ENCODE measurements at regions not wholly inside any gene's neighbourhood (a gene's known extent, or its start where the extent isn't known, plus 50 kb on each side); places are given as distances from the start of the nearest gene placed in this dataset.

DNA sequence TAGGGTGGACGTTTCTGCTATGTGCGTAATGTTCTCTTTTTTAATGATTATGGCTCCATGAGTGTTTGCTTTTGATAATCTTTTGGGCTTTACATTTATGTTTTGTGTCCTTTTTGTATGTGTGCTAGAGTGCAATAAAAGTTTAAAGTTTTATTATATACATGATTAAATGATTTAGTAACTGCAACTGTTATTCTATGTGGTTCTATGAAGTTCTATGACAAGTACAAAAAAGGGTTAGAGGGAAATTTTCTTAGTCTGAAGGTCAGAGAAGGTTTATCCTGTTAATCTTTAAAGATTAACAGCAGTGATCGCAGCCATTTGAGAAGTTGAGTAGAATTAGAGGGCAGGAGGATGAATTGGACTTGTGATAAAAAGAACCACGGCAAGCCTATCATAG is 386.4 kb upstream of the CHRM3 start (continued):
- TF ChIP-seq, protein P1, sequence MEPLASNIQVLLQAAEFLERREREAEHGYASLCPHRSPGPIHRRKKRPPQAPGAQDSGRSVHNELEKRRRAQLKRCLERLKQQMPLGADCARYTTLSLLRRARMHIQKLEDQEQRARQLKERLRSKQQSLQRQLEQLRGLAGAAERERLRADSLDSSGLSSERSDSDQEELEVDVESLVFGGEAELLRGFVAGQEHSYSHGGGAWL (CRISPR knock-in tag; IDR thresholded peaks at IDR 0.05): no peak
- TF ChIP-seq ZNF326 (CRISPR knock-in tag; IDR thresholded peaks at IDR 0.05; ENCODE audit: borderline replicate concordance) (no peak), CEBPG (CRISPR knock-in tag; IDR thresholded peaks at IDR 0.05) (no peak), TBL1XR1 (IDR thresholded peaks at IDR 0.05; ENCODE audit: borderline replicate concordance, low read length, partially characterized antibody) (no peak)

DNA sequence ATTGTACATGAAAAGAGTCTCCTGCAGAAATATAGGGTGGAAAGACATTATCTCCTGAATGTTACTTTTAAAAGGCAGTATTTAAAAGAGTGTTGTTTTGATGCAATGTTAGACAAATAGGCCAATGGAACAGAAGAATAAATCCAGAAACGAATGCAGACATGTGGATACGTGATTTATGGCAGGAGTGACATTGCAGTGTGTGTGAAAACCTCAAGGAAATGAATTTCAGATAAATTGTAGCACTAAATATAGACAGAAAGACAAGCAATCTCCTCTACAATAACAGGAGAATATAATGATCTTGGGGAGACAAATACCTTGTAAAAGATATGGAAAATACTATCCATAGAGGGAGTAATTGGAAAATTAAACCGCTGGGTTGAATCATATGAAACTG is 387.8 kb upstream of the CHRM3 start:
- ATAC-seq (no peak), DNase-seq (ENCODE audit: low spot score) (no peak), FAIRE-seq (no peak)
- Histone ChIP-seq H3K4me1 (ENCODE audit: insufficient read depth, low read length) (no peaks in the 10 kb centered on the region), H3K27me3 (ENCODE audit: control insufficient read depth in 1 of 2, insufficient read depth in 2 of 2, low read length in 2 of 2) (no peaks in the 10 kb centered on the region), H3K36me3 (replicated peaks in 1 of 2; ENCODE audit: control insufficient read depth in 1 of 2, insufficient read depth in 2 of 2, low read length in 2 of 2) (no peaks in the 10 kb centered on the region), H3K27ac (ENCODE audit: extremely low read length, insufficient read depth, low read length) (no peak overlapping the region), H3K4me2 (ENCODE audit: low read depth, low read length) (no peak overlapping the region), H3K9me3 (ENCODE audit: low read length) (peaks cover 84% of the 10 kb centered on the region), H3K9ac (ENCODE audit: insufficient read depth, low read depth, low read length) (no peak overlapping the region), H3K4me3 (replicated peaks in 1 of 3; ENCODE audit: insufficient read depth in 1 of 3, low read depth in 2 of 3, low read length in 3 of 3) (no peak overlapping the region), H2AFZ (ENCODE audit: low read length) (no peak overlapping the region), H4K20me1 (ENCODE audit: insufficient read depth, low read length) (no peaks in the 10 kb centered on the region), H3K79me2 (ENCODE audit: insufficient read depth, low read length) (no peaks in the 10 kb centered on the region)
- WGBS (ENCODE audit: low lambda C conversion rate): 8% methylated on average over 3 of the region's 3 CpGs
- POLR2A ChIA-PET: no interaction called here
- CTCF ChIA-PET (ENCODE audit: low intra/inter-chr PET ratio, low total read pairs): no interaction called here
- BruUV-seq (replicated peaks): no TSS peak
- in situ Hi-C loops (cut with HindIII; ENCODE audit: extremely low pct_ligation_motif_present, low pct_unique_long_range_greater_than_20kb) (no loop called here), intact Hi-C loops (cut with micrococcal nuclease; ENCODE audit: unreplicated experiment) (no loop called here)
- TF ChIP-seq ZNF234 (CRISPR knock-in tag; conservative IDR thresholded peaks at IDR 0.05) (no peak), RNF2 (conservative IDR thresholded peaks at IDR 0.05; ENCODE audit: low read depth) (no peak), IKZF1 (IDR thresholded peaks at IDR 0.05) (no peak), EZH2 (conservative IDR thresholded peaks at IDR 0.05; ENCODE audit: low read depth, low read length) (no peak), ZNF337 (CRISPR knock-in tag; IDR thresholded peaks at IDR 0.05; ENCODE audit: borderline replicate concordance, low read depth) (no peak), ZNF7 (CRISPR knock-in tag; IDR thresholded peaks at IDR 0.05) (no peak), STAG1 (CRISPR knock-in tag; IDR thresholded peaks at IDR 0.05) (no peak), FOXK2 (IDR thresholded peaks at IDR 0.05) (no peak)
- TF ChIP-seq, protein P2, sequence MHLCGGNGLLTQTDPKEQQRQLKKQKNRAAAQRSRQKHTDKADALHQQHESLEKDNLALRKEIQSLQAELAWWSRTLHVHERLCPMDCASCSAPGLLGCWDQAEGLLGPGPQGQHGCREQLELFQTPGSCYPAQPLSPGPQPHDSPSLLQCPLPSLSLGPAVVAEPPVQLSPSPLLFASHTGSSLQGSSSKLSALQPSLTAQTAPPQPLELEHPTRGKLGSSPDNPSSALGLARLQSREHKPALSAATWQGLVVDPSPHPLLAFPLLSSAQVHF (CRISPR knock-in tag; IDR thresholded peaks at IDR 0.05): no peak
